HG03280 (cell line): ENCODE measurements at regions not wholly inside any gene's neighbourhood (a gene's known extent, or its start where the extent isn't known, plus 50 kb on each side); places are given as distances from the start of the nearest gene placed in this dataset.

ENCODE experiments used
- ATAC-seq: cut with Tn5 transposase; IDR thresholded peaks from one replicate; pipeline ENCODE4 v1.9.1; 2021; ENCODE audit warnings: mild to moderate bottlenecking, moderate library complexity; ENCODE audit not compliant: unreplicated experiment

DNA sequence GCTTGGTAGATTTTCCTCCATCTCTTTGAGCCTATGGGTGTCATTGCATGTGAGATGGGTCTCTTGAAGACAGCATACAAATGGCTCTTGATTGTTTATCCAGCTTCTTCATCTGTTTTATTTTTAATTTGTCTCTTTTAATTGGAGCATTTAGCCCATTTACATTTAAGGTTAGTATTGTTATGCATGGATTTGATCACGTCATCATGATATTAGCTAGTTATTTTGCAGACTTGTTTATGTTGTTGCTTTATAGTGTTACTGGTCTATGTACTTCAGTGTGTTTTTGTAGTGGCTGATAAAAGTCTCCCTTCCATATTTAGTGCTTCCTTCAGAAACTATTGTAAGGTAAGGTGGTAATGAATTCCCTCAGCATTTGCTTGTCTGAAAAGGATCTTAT is 78.6 kb upstream of the RGMB start:
- no peak for ATAC-seq

- no peak for ATAC-seq
These were observed 75.1 kb upstream of the RGMB start for GRCh38 chr5:98698359-98698758.

- ATAC-seq: no peak
These were observed 72.7 kb upstream of the RGMB start for GRCh38 chr5:98700730-98701129.

- no peak for ATAC-seq
These were observed 67.6 kb upstream of the RGMB start for GRCh38 chr5:98705841-98706240.

DNA sequence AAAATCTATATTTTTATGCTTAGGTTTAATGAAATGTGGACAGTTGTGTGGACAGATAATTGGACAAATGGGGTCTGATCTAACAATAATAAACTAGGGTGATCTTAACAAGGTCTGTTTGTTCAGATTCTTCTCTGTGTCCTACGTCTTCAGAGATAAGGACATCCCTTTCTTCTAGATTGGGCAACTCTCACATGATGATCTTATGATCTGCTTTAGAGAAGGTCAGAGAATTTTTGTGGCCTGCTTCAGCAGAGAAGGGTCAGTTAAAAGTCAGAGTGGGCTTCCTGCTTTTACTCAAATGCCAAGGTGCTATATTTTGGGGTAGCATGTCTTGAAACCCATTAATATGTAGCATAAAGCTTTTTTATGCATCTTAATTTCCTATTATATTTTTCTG is 63.8 kb upstream of the RGMB start:
- no peak for ATAC-seq

DNA sequence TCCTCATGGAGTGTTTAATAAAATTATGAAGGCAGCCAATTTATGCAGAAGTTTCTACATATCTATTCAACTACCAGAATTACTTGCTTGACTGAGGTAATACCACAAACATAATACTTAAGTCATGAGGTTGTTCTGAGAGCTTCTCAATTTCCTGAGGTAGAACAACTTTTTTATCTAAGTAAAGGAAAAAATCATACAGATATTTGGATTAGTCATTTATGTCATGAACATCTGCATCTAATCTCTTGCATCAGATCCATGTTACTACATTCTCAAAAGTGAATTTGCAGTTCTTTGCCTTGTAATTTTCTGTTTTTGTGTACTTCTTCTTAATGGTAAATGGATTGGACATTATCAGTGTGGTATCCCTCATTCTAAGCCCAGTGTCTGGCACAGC is 60.4 kb upstream of the RGMB start:
- no peak for ATAC-seq

- no peak for ATAC-seq
These were observed 59.6 kb upstream of the RGMB start for GRCh38 chr5:98713856-98714255.

DNA sequence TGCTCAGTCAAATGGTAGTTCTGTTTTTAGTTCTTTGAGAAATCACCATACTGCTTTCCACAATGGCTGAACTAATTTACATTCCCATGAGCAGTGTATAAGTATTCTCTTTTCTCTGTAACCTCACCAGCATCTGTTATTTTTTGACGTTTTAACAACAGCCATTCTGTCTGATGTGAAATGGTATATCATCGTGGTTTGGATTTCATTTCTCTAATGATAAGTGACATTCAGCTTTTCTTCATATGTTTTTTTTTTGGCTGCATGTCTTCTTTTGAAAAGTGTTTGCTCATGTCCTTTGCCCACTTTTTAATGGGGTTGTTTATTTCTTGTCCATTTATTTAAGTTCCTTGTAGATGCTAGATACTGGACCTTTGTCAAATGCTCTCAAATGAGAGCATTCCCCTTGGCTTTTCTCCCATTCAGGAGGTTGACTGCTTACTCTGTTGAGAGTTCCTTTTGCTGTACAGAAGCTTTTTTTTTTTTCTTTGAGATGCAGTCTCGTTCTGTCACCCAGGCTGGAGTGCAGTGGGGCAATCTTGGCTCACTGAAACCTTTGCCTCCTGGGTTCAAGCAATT is 58.7 kb upstream of the RGMB start:
- ATAC-seq: no peak

- no peak for ATAC-seq
These were observed 52.1 kb upstream of the RGMB start for GRCh38 chr5:98721231-98721928.

- ATAC-seq: no peak
These were observed 51.3 kb upstream of the RGMB start for GRCh38 chr5:98722188-98722587.

DNA sequence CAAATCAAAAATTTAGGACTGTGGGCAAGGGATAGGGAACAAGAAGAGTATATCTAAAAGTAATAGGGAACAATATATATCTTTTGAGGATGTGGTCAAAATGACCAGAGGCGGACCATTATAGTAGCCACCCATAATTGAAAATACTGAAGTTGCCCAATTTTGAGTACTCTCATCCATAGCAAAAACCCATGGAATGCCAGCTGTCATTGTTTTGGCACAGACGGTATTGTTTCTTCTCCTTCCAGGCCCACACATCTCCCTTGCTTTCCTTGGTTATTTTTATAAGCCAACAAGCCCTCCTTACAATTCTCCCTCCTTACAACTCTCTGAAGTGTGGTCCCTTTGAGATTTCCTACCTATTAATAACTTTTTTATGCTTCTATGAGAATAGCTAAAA is 50.4 kb upstream of the RGMB start:
- no peak for ATAC-seq
